ENCODE measurements at regions not wholly inside any gene's neighbourhood (a gene's known extent, or its start where the extent isn't known, plus 50 kb on each side); places are given as distances from the start of the nearest gene placed in this dataset.

DNA sequence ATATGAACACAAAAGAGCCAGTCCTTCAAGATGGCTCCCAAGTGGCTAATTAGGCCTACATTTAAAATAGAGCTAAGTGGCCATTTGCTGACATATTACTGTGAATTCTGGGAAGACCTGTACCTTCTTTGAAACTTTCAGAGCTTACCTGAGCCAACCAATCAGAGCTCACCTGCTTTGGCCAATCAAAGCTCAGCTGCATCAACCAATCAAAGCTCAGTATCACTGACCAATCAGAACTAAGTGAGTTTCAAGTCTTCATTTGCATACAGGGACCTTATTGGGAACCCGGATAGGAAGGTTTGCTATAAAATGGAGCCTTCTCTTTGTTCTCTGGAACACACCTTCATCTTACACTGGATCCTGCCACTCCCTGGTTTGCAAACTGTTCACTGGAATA is 63.7 kb downstream of the FOXL1 start:
- TF ChIP-seq EZH2 (IDR thresholded peaks at IDR 0.05; ENCODE audit: borderline replicate concordance, low read depth, low read length, severe bottlenecking), result no peak
- TF ChIP-seq, protein P1, sequence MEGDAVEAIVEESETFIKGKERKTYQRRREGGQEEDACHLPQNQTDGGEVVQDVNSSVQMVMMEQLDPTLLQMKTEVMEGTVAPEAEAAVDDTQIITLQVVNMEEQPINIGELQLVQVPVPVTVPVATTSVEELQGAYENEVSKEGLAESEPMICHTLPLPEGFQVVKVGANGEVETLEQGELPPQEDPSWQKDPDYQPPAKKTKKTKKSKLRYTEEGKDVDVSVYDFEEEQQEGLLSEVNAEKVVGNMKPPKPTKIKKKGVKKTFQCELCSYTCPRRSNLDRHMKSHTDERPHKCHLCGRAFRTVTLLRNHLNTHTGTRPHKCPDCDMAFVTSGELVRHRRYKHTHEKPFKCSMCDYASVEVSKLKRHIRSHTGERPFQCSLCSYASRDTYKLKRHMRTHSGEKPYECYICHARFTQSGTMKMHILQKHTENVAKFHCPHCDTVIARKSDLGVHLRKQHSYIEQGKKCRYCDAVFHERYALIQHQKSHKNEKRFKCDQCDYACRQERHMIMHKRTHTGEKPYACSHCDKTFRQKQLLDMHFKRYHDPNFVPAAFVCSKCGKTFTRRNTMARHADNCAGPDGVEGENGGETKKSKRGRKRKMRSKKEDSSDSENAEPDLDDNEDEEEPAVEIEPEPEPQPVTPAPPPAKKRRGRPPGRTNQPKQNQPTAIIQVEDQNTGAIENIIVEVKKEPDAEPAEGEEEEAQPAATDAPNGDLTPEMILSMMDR (IDR thresholded peaks at IDR 0.05; ENCODE audit: borderline replicate concordance, extremely low read depth, low read length, poor library complexity, severe bottlenecking), result no peak
- H3K27ac ChIP-seq (ENCODE audit: low read length), result no peak overlapping the region
- DNase-seq, result no peak
- no peak for ATAC-seq (ENCODE audit: insufficient read depth, low read depth)
- no peak overlapping the region for H2AFZ ChIP-seq (ENCODE audit: low read depth, low read length)
- H3K4me3 ChIP-seq (ENCODE audit: low read depth in 1 of 2, low read length in 2 of 2), result no peak overlapping the region
- H3K79me2 ChIP-seq (ENCODE audit: insufficient read depth, low read length), result no peaks in the 10 kb centered on the region
- peaks cover 5% of the 10 kb centered on the region for H3K27me3 ChIP-seq (ENCODE audit: insufficient read depth, low read length, poor library complexity)
- no peaks in the 10 kb centered on the region for H3K36me3 ChIP-seq (ENCODE audit: insufficient read depth, low read length)
- no peak overlapping the region for H3K4me2 ChIP-seq (ENCODE audit: insufficient read depth, low read length)
- H3K9ac ChIP-seq (ENCODE audit: low read depth, low read length), result no peak overlapping the region
- H3K4me1 ChIP-seq (ENCODE audit: insufficient read depth, low read length), result no peaks in the 10 kb centered on the region
- no peaks in the 10 kb centered on the region for H3K9me3 ChIP-seq (ENCODE audit: insufficient read depth, low read length, severe bottlenecking)
- peaks cover 2% of the 10 kb centered on the region; the same call in 1 of the 2 replicates for H4K20me1 ChIP-seq (ENCODE audit: insufficient read depth, low read length)

- H3K4me2 ChIP-seq (ENCODE audit: insufficient read depth, low read length), result no peak overlapping the region
- no peak overlapping the region for H3K27ac ChIP-seq (ENCODE audit: low read length)
- no peaks in the 10 kb centered on the region for H3K36me3 ChIP-seq (ENCODE audit: insufficient read depth, low read length)
- no peaks in the 10 kb centered on the region for H3K4me1 ChIP-seq (ENCODE audit: insufficient read depth, low read length)
- no peak overlapping the region for H2AFZ ChIP-seq (ENCODE audit: low read depth, low read length)
- DNase-seq (no peak), ATAC-seq (ENCODE audit: insufficient read depth, low read depth) (no peak)
- H3K79me2 ChIP-seq (ENCODE audit: insufficient read depth, low read length), result no peaks in the 10 kb centered on the region
- no peak overlapping the region for H3K4me3 ChIP-seq (ENCODE audit: low read depth in 1 of 2, low read length in 2 of 2)
- no peak for TF ChIP-seq EZH2 (IDR thresholded peaks at IDR 0.05; ENCODE audit: borderline replicate concordance, low read depth, low read length, severe bottlenecking)
- TF ChIP-seq, protein P1 (IDR thresholded peaks at IDR 0.05; ENCODE audit: borderline replicate concordance, extremely low read depth, low read length, poor library complexity, severe bottlenecking), result no peak
- H4K20me1 ChIP-seq (ENCODE audit: insufficient read depth, low read length), result no peaks in the 10 kb centered on the region
- peaks cover 3% of the 10 kb centered on the region for H3K27me3 ChIP-seq (ENCODE audit: insufficient read depth, low read length, poor library complexity)
- no peaks in the 10 kb centered on the region for H3K9me3 ChIP-seq (ENCODE audit: insufficient read depth, low read length, severe bottlenecking)
- no peak overlapping the region for H3K9ac ChIP-seq (ENCODE audit: low read depth, low read length)
These were observed 65.3 kb downstream of the FOXL1 start for GRCh38 chr16:86643671-86644070.

- no peak overlapping the region for H3K27ac ChIP-seq (ENCODE audit: low read length)
- no peaks in the 10 kb centered on the region for H3K36me3 ChIP-seq (ENCODE audit: insufficient read depth, low read length)
- no peaks in the 10 kb centered on the region for H4K20me1 ChIP-seq (ENCODE audit: insufficient read depth, low read length)
- no peak overlapping the region for H3K4me3 ChIP-seq (ENCODE audit: low read depth in 1 of 2, low read length in 2 of 2)
- no peak for TF ChIP-seq EZH2 (IDR thresholded peaks at IDR 0.05; ENCODE audit: borderline replicate concordance, low read depth, low read length, severe bottlenecking)
- TF ChIP-seq, protein P1 (IDR thresholded peaks at IDR 0.05; ENCODE audit: borderline replicate concordance, extremely low read depth, low read length, poor library complexity, severe bottlenecking), result no peak
- peaks cover 3% of the 10 kb centered on the region for H3K27me3 ChIP-seq (ENCODE audit: insufficient read depth, low read length, poor library complexity)
- no peak overlapping the region for H3K4me2 ChIP-seq (ENCODE audit: insufficient read depth, low read length)
- H3K9me3 ChIP-seq (ENCODE audit: insufficient read depth, low read length, severe bottlenecking), result no peaks in the 10 kb centered on the region
- no peaks in the 10 kb centered on the region for H3K4me1 ChIP-seq (ENCODE audit: insufficient read depth, low read length)
- no peaks in the 10 kb centered on the region for H3K79me2 ChIP-seq (ENCODE audit: insufficient read depth, low read length)
- H3K9ac ChIP-seq (ENCODE audit: low read depth, low read length), result no peak overlapping the region
- H2AFZ ChIP-seq (ENCODE audit: low read depth, low read length), result no peak overlapping the region
- ATAC-seq (ENCODE audit: insufficient read depth, low read depth) (no peak), DNase-seq (no peak)
These were observed 69.2 kb downstream of the FOXL1 start for GRCh38 chr16:86647561-86647960.

DNA sequence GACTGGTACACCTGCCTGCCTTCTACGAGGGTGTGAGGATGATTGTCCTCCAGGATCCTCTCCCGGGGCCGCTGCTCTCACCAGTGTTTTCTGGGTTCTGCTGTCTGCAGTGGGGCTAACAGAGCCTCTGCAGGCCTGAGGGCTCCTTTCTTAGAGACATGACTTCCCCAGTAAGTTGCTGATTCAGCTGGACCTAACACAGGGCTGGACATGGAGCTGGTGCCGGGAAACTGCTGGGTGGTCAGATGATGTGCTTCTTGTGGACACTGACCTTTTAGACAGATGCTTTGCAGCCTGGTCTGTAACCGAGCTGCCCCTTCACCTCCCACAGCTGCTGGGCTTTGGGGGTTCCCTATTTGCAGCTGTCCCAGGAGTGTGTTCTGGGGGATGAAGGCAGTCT is 71.5 kb downstream of the FOXL1 start:
- H3K27me3 ChIP-seq (ENCODE audit: insufficient read depth, low read length, poor library complexity), result peaks cover 3% of the 10 kb centered on the region
- no peak overlapping the region for H3K4me3 ChIP-seq (ENCODE audit: low read depth in 1 of 2, low read length in 2 of 2)

More for the DNA sequence above, 71.5 kb downstream of the FOXL1 start:
- H3K36me3 ChIP-seq (ENCODE audit: insufficient read depth, low read length), result no peaks in the 10 kb centered on the region
- TF ChIP-seq EZH2 (IDR thresholded peaks at IDR 0.05; ENCODE audit: borderline replicate concordance, low read depth, low read length, severe bottlenecking), result no peak
- TF ChIP-seq, protein P1 (IDR thresholded peaks at IDR 0.05; ENCODE audit: borderline replicate concordance, extremely low read depth, low read length, poor library complexity, severe bottlenecking), result no peak
- no peaks in the 10 kb centered on the region for H3K4me1 ChIP-seq (ENCODE audit: insufficient read depth, low read length)
- no peaks in the 10 kb centered on the region for H3K79me2 ChIP-seq (ENCODE audit: insufficient read depth, low read length)
- no peak overlapping the region for H3K4me2 ChIP-seq (ENCODE audit: insufficient read depth, low read length)
- DNase-seq, result no peak
- H4K20me1 ChIP-seq (ENCODE audit: insufficient read depth, low read length), result no peaks in the 10 kb centered on the region
- no peak overlapping the region for H3K9ac ChIP-seq (ENCODE audit: low read depth, low read length)
- no peak for ATAC-seq (ENCODE audit: insufficient read depth, low read depth)
- no peak overlapping the region for H2AFZ ChIP-seq (ENCODE audit: low read depth, low read length)
- H3K27ac ChIP-seq (ENCODE audit: low read length), result no peak overlapping the region
- no peaks in the 10 kb centered on the region for H3K9me3 ChIP-seq (ENCODE audit: insufficient read depth, low read length, severe bottlenecking)
